HG03439 (cell line): ENCODE measurements at regions not wholly inside any gene's neighbourhood (a gene's known extent, or its start where the extent isn't known, plus 50 kb on each side); places are given as distances from the start of the nearest gene placed in this dataset.

Experiments
- ATAC-seq: cut with Tn5 transposase; IDR thresholded peaks from one replicate; pipeline ENCODE4 v1.9.1; 2021; ENCODE audit warnings: mild to moderate bottlenecking, moderate library complexity; ENCODE audit not compliant: unreplicated experiment

GRCh38 chr10:43981232-43981631 is 332.6 kb upstream of the ZNF32 start:
- no peak for ATAC-seq

GRCh38 chr10:43980715-43981114 is 332.0 kb upstream of the ZNF32 start:
- ATAC-seq = no peak

- ATAC-seq = no peak
Measured at GRCh38 chr10:43980313-43980712, 331.6 kb upstream of the ZNF32 start.

- no peak for ATAC-seq
Measured at GRCh38 chr10:43979551-43979950, 330.9 kb upstream of the ZNF32 start.

GRCh38 chr10:43978936-43979335 is 330.3 kb upstream of the ZNF32 start:
- no peak for ATAC-seq

GRCh38 chr10:43978091-43978490 is 329.4 kb upstream of the ZNF32 start:
- no peak for ATAC-seq

- no peak for ATAC-seq
Measured at GRCh38 chr10:43976292-43976691, 327.6 kb upstream of the ZNF32 start.

- ATAC-seq = no peak
Measured at GRCh38 chr10:43973801-43974200, 325.1 kb upstream of the ZNF32 start.

- ATAC-seq = no peak
Measured at GRCh38 chr10:43972976-43973647, 324.4 kb upstream of the ZNF32 start.

GRCh38 chr10:43971981-43972380 is 323.3 kb upstream of the ZNF32 start:
- no peak for ATAC-seq

- ATAC-seq = no peak
Measured at GRCh38 chr10:43971306-43971705, 322.6 kb upstream of the ZNF32 start.

GRCh38 chr10:43970717-43971116 is 322.0 kb upstream of the ZNF32 start:
- no peak for ATAC-seq

GRCh38 chr10:43970018-43970698 is 321.5 kb upstream of the ZNF32 start:
- no peak for ATAC-seq

GRCh38 chr10:43969506-43969905 is 320.8 kb upstream of the ZNF32 start:
- ATAC-seq = no peak

- ATAC-seq = no peak
Measured at GRCh38 chr10:43968961-43969360, 320.3 kb upstream of the ZNF32 start.

GRCh38 chr10:43968076-43968475 is 319.4 kb upstream of the ZNF32 start:
- ATAC-seq = no peak

GRCh38 chr10:43966571-43966965 is 317.9 kb upstream of the ZNF32 start:
- no peak for ATAC-seq

GRCh38 chr10:43965918-43966570 is 317.4 kb upstream of the ZNF32 start:
- ATAC-seq = no peak

GRCh38 chr10:43965033-43965917 is 316.6 kb upstream of the ZNF32 start:
- ATAC-seq = no peak

GRCh38 chr10:43964486-43964885 is 315.8 kb upstream of the ZNF32 start:
- ATAC-seq = no peak

GRCh38 chr10:43963793-43964425 is 315.2 kb upstream of the ZNF32 start:
- no peak for ATAC-seq
